Cerebellar cortex (tissue), 1 donor: ENCODE measurements at regions not wholly inside any gene's neighbourhood (a gene's known extent, or its start where the extent isn't known, plus 50 kb on each side); places are given as distances from the start of the nearest gene placed in this dataset.
"Not testable (repeated sequence)": the region's sequence is repeated elsewhere in the genome, so short reads cannot be mapped to it uniquely, and the experiment has no call there.

Source experiments
- DNase-seq: peaks from one replicate; pipeline ENCODE4 v3.0.0-alpha.2; 2015; ENCODE audit warnings: low spot score

- no peak for DNase-seq
These were observed 106.7 kb downstream of the RAP2B start for GRCh38 chr3:153268564-153269279.

DNA sequence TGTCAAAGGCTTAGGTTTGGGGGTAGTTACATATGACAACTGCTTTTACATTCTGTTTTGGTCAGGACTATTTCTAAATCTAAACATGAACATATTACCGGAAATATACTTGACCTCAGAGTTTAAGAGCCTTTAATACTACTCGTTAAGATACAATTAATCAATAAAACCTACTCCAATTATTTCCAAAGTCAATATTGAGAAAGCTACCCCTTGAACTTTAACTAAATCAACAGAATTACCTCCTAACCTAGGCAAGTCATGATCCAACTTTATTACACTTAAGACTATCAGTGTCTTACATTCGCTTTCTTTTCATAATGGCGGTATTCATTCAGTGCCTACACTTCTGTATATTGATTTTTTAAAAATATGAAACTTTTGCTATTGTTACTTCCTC is 107.7 kb downstream of the RAP2B start:
- no peak for DNase-seq

DNA sequence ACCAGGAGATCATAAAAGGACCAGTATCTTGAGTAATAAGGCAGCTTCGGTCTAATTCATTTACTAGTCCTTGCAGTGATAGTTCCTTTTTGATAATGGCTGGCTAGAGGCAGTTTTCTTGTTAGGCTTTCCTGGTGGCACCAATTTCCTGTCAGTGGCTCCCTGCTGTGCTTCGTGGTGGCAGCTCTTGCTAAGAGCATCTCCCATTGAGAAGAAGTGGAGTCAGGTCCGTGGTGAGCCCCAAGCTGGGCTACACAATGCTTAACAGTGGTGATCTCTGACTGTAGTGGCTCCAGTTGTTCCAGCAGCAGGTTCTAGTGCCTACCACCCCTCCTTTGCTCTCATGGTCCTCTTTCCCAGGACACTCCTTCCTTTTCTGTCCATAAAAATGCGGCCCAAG is 111.2 kb downstream of the RAP2B start:
- no peak for DNase-seq

- DNase-seq = no peak
These were observed 111.9 kb downstream of the RAP2B start for GRCh38 chr3:153273767-153274435.

DNA sequence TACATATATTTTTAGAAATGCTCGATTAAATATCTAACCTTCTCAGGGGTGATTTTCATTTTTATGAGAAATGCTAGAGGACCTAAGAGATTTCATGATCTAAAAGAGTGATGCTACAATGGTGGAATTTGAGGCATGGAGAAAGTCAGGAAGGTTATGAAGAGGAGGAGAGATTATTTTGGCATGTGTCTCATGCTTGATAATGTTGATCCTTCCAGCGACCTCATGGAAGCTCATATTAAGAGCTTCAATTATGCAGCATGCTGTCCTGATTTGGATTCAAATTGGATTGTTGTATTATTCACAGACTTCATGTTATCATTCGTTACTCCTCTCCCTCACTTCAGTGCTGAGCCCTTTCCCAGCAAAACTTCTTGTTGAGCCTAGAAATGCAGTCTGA is 112.5 kb downstream of the RAP2B start:
- no peak for DNase-seq

- DNase-seq = no peak
These were observed 113.5 kb downstream of the RAP2B start for GRCh38 chr3:153275514-153275913.

GRCh38 chr3:153277029-153277428 is 115.0 kb downstream of the RAP2B start:
- no peak for DNase-seq

GRCh38 chr3:153281236-153281997 is 119.4 kb downstream of the RAP2B start:
- not testable (repeated sequence) for DNase-seq

DNA sequence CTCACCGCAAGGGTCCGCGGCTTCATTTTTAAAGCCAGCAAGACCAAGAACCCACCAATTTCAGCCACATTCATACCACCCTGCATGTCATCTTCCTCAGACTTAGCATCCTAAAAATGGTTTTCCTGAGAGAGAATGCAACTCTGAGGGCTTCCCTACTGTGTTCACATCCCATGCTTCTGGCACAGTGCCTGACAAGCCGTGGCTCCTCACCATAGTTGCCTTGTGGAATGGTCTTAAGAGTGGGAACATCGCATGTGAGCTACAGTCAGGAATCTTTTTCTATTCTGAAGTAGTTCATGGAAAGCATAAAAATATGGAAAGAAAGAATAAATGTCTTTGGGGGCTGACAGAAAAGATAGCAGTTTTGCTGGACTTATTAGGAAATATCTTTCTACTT is 120.3 kb downstream of the RAP2B start:
- DNase-seq = no peak

DNA sequence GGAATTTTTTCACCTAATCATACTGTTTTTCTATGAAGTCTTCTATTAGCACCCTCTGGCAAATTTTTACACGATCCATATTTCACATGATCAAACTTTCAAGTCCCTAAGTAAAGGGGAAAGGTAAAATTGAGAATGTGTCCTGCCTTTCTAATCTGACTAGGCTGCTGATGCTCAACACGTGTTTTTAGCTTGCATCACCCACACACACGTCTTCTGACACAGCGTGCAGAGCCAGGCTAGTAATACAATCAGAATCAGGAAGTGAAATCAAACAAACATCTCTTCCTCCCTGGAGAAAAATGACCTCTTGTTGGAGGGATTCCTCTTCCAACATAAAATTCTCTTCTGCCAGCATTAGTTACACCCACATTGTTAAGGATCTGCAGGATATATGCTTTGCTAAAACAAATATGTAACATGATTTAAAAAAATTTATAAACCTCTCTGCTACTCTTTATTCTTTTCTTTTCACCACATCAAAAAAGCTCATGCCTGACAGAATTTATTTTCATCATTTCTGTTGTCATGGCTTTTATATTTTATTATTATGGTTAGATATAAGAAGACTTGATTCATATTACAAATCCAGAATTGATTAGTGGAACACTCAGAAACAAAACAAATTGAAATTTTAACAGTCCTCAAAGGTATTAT is 122.4 kb downstream of the RAP2B start:
- DNase-seq = no peak

DNA sequence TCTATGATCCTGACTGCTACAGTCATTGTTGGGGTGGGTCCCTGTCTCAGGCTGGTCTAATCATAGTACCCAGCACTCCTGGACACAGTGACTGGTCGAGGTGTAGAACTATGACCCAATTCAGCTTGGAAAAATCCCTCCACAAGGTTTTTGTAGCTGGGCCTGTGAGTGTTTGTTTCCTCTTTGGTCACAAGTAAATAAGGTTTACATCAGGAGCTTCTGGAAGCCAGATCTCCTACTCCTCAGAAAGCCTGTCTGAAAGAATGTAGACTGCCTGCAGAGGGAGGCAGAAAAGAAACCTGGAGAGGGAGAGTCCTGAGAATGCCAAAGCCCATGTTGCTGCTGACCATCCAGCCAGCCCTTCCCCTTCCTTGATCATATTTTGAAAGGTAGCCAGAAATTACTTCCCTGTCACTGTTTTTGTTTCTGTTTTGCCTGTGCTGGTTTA is 123.2 kb downstream of the RAP2B start:
- no peak for DNase-seq

DNA sequence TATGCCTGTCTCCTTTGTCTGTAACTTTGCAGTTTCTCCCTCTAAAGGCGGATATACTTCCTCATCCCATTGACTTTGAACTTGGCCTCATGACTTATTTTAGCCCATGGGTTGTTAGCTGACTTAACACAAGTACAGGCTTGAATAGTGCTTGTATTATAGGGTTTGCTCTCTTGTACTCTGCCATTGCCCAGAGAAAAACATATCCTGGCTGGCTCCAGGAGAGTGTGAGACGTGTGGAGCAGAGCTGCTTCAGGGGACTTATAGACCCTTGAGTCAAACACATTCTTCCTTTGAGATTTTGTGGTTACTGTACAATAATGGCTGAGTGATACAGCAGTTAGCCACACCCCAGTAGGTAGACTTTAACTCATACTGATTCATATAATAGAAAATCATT is 124.0 kb downstream of the RAP2B start:
- no peak for DNase-seq

DNA sequence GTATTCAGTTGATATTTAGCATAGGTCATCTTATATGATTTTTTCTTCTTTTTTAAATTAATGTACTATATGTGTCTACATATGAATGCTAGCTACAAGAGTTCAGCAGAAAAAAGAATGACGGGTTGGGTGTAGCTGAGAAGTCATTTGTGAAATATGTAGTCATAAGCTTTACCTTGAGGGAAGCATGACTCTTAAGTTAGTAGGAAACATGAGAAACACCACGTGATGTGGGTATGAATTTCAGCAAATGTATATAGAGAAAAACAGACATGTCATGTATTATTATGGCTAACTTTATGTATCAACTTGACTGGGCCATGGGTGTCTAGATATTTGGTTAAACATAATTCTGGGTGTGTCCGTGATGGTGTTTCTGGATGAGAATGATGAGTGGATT is 125.0 kb downstream of the RAP2B start:
- DNase-seq = no peak

- no peak for DNase-seq
These were observed 127.3 kb downstream of the RAP2B start for GRCh38 chr3:153289334-153289808.

- no peak for DNase-seq
These were observed 128.4 kb downstream of the RAP2B start for GRCh38 chr3:153290268-153291015.

GRCh38 chr3:153291059-153291685 is 129.1 kb downstream of the RAP2B start:
- DNase-seq = no peak

GRCh38 chr3:153293265-153293664 is 131.2 kb downstream of the RAP2B start:
- no peak for DNase-seq

GRCh38 chr3:153295901-153296300 is 133.9 kb downstream of the RAP2B start:
- no peak for DNase-seq

DNA sequence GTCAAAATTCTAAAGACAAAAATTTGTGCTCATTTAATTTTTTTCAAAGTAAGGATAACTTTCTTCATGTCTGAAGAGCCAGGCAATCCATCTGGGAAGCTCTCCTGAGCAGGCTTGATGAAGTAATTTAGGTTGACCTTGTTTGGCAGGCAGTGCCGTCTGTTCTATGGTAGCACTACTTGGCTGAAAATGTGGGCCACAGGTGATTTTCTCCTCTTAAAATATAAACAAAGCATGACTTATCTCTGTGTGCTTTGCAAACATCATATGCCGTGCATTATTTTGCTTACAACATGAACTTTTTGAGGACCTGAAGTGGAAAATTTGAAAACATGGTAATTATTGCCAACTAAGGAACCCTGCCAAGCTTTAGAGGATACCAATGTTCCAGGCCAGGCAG is 143.2 kb downstream of the RAP2B start:
- no peak for DNase-seq

- DNase-seq = no peak
These were observed 149.5 kb downstream of the RAP2B start for GRCh38 chr3:153311541-153311940.

GRCh38 chr3:153313302-153313965 is 151.4 kb downstream of the RAP2B start:
- DNase-seq = no peak
